CMK (cell line): ENCODE measurements at regions not wholly inside any gene's neighbourhood (a gene's known extent, or its start where the extent isn't known, plus 50 kb on each side); places are given as distances from the start of the nearest gene placed in this dataset.

Experiments
- DNase-seq: peaks from one replicate; pipeline ENCODE4 v3.0.0-alpha.2; 2010; ENCODE audit warnings: low read depth

- no peak for DNase-seq
Observed at GRCh38 chr12:124411953-124412645, 117.2 kb downstream of the RFLNA start.

GRCh38 chr12:124411281-124411878 lies 116.5 kb downstream of the RFLNA start:
- no peak for DNase-seq

- no peak for DNase-seq
Observed at GRCh38 chr12:124410354-124411175, 115.7 kb downstream of the RFLNA start.

- no peak for DNase-seq
Observed at GRCh38 chr12:124408822-124409517, 114.1 kb downstream of the RFLNA start.

GRCh38 chr12:124407074-124407473 lies 112.2 kb downstream of the RFLNA start:
- DNase-seq: no peak

- no peak for DNase-seq
Observed at GRCh38 chr12:124406043-124406442, 111.2 kb downstream of the RFLNA start.

GRCh38 chr12:124405592-124405991 lies 110.7 kb downstream of the RFLNA start:
- no peak for DNase-seq

- DNase-seq: no peak
Observed at GRCh38 chr12:124405151-124405550, 110.3 kb downstream of the RFLNA start.

GRCh38 chr12:124404162-124404784 lies 109.4 kb downstream of the RFLNA start:
- DNase-seq: no peak

GRCh38 chr12:124403273-124403672 lies 108.4 kb downstream of the RFLNA start:
- no peak for DNase-seq

- no peak for DNase-seq
Observed at GRCh38 chr12:124402248-124403066, 107.6 kb downstream of the RFLNA start.

GRCh38 chr12:124401704-124402221 lies 106.9 kb downstream of the RFLNA start:
- DNase-seq: no peak

- no peak for DNase-seq
Observed at GRCh38 chr12:124400124-124400523, 105.2 kb downstream of the RFLNA start.

GRCh38 chr12:124399622-124400021 lies 104.7 kb downstream of the RFLNA start:
- DNase-seq: no peak

GRCh38 chr12:124398578-124399227 lies 103.8 kb downstream of the RFLNA start:
- DNase-seq: no peak

GRCh38 chr12:124397807-124398577 lies 103.1 kb downstream of the RFLNA start:
- no peak for DNase-seq

GRCh38 chr12:124397399-124397679 lies 102.4 kb downstream of the RFLNA start:
- DNase-seq: no peak

- DNase-seq: no peak
Observed at GRCh38 chr12:124396544-124397398, 101.9 kb downstream of the RFLNA start.

GRCh38 chr12:124395986-124396385 lies 101.1 kb downstream of the RFLNA start:
- DNase-seq: no peak
